ENCODE measurements at regions not wholly inside any gene's neighbourhood (a gene's known extent, or its start where the extent isn't known, plus 50 kb on each side); places are given as distances from the start of the nearest gene placed in this dataset.

DNA sequence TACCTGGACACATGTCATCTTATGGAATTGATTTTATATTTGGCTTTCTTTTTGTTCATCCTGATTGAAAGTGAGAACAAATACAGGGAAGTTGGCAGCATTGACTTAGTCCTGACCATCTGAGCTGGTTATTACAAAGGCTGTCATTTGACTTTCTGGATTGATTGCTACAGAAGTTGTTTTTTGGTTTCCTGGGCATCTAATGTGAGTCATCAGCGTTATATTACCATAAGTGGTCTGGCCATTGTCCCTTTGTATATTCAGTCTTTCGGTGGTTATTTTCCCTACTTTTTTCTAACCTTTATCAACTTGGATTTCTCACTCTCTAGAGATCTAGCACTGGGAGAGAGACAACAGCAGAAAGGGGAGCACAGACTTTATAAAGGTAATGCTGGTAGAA is 1646.5 kb downstream of the MRPL39 start:
- no peaks in the 10 kb centered on the region; the same call in 1 of the 3 replicates for H3K36me3 Mint-ChIP-seq (ENCODE audit: low read depth)
- no peak for ATAC-seq

More for the DNA sequence above, 1646.5 kb downstream of the MRPL39 start:
- Histone ChIP-seq H2AFZ (no peak overlapping the region), H3K27ac (ENCODE audit: low read depth) (no peak overlapping the region), H3K4me3 (no peak overlapping the region), H3K79me2 (replicated peaks; ENCODE audit: insufficient read depth) (no peaks in the 10 kb centered on the region), H3K27me3 (ENCODE audit: insufficient read depth) (no peaks in the 10 kb centered on the region), H4K20me1 (replicated peaks; ENCODE audit: insufficient read depth) (no peaks in the 10 kb centered on the region), H3K9me2 (ENCODE audit: insufficient read depth) (no peaks in the 10 kb centered on the region), H3K36me3 (ENCODE audit: insufficient read depth) (no peaks in the 10 kb centered on the region), H3K4me2 (no peak overlapping the region), H3K4me1 (ENCODE audit: insufficient read depth) (no peaks in the 10 kb centered on the region), H3F3A (replicated peaks; ENCODE audit: low read depth) (no peaks in the 10 kb centered on the region)
- no peak overlapping the region for H3K4me3 Mint-ChIP-seq
- peaks cover 77% of the 10 kb centered on the region for H3K9me3 Mint-ChIP-seq
- H3K27me3 Mint-ChIP-seq (ENCODE audit: insufficient read depth, low read depth, poor library complexity): peaks cover 3% of the 10 kb centered on the region
- TF ChIP-seq, protein P1, sequence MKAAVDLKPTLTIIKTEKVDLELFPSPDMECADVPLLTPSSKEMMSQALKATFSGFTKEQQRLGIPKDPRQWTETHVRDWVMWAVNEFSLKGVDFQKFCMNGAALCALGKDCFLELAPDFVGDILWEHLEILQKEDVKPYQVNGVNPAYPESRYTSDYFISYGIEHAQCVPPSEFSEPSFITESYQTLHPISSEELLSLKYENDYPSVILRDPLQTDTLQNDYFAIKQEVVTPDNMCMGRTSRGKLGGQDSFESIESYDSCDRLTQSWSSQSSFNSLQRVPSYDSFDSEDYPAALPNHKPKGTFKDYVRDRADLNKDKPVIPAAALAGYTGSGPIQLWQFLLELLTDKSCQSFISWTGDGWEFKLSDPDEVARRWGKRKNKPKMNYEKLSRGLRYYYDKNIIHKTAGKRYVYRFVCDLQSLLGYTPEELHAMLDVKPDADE (IDR thresholded peaks at IDR 0.05): no peak
- TF ChIP-seq NANOG (IDR thresholded peaks at IDR 0.05; ENCODE audit: borderline replicate concordance) (no peak), STAT1 (IDR thresholded peaks at IDR 0.05; ENCODE audit: unreplicated experiment) (no peak), EZH2phosphoT487 (IDR thresholded peaks at IDR 0.05; ENCODE audit: unreplicated experiment) (no peak), EZH2 (IDR thresholded peaks at IDR 0.05; ENCODE audit: low read depth, unreplicated experiment) (no peak), POLR2AphosphoS5 (IDR thresholded peaks at IDR 0.05; ENCODE audit: low read depth) (no peak), ZNF331 (CRISPR knock-in tag; IDR thresholded peaks at IDR 0.05; ENCODE audit: low read depth) (no peak), JUNB (IDR thresholded peaks at IDR 0.05; ENCODE audit: unreplicated experiment) (no peak), ZNF114 (CRISPR knock-in tag; IDR thresholded peaks at IDR 0.05) (no peak)
- TF ChIP-seq, protein P2, sequence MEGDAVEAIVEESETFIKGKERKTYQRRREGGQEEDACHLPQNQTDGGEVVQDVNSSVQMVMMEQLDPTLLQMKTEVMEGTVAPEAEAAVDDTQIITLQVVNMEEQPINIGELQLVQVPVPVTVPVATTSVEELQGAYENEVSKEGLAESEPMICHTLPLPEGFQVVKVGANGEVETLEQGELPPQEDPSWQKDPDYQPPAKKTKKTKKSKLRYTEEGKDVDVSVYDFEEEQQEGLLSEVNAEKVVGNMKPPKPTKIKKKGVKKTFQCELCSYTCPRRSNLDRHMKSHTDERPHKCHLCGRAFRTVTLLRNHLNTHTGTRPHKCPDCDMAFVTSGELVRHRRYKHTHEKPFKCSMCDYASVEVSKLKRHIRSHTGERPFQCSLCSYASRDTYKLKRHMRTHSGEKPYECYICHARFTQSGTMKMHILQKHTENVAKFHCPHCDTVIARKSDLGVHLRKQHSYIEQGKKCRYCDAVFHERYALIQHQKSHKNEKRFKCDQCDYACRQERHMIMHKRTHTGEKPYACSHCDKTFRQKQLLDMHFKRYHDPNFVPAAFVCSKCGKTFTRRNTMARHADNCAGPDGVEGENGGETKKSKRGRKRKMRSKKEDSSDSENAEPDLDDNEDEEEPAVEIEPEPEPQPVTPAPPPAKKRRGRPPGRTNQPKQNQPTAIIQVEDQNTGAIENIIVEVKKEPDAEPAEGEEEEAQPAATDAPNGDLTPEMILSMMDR (conservative IDR thresholded peaks at IDR 0.05; ENCODE audit: low read depth in 2 of 2): no peak
- TF ChIP-seq, protein P3, sequence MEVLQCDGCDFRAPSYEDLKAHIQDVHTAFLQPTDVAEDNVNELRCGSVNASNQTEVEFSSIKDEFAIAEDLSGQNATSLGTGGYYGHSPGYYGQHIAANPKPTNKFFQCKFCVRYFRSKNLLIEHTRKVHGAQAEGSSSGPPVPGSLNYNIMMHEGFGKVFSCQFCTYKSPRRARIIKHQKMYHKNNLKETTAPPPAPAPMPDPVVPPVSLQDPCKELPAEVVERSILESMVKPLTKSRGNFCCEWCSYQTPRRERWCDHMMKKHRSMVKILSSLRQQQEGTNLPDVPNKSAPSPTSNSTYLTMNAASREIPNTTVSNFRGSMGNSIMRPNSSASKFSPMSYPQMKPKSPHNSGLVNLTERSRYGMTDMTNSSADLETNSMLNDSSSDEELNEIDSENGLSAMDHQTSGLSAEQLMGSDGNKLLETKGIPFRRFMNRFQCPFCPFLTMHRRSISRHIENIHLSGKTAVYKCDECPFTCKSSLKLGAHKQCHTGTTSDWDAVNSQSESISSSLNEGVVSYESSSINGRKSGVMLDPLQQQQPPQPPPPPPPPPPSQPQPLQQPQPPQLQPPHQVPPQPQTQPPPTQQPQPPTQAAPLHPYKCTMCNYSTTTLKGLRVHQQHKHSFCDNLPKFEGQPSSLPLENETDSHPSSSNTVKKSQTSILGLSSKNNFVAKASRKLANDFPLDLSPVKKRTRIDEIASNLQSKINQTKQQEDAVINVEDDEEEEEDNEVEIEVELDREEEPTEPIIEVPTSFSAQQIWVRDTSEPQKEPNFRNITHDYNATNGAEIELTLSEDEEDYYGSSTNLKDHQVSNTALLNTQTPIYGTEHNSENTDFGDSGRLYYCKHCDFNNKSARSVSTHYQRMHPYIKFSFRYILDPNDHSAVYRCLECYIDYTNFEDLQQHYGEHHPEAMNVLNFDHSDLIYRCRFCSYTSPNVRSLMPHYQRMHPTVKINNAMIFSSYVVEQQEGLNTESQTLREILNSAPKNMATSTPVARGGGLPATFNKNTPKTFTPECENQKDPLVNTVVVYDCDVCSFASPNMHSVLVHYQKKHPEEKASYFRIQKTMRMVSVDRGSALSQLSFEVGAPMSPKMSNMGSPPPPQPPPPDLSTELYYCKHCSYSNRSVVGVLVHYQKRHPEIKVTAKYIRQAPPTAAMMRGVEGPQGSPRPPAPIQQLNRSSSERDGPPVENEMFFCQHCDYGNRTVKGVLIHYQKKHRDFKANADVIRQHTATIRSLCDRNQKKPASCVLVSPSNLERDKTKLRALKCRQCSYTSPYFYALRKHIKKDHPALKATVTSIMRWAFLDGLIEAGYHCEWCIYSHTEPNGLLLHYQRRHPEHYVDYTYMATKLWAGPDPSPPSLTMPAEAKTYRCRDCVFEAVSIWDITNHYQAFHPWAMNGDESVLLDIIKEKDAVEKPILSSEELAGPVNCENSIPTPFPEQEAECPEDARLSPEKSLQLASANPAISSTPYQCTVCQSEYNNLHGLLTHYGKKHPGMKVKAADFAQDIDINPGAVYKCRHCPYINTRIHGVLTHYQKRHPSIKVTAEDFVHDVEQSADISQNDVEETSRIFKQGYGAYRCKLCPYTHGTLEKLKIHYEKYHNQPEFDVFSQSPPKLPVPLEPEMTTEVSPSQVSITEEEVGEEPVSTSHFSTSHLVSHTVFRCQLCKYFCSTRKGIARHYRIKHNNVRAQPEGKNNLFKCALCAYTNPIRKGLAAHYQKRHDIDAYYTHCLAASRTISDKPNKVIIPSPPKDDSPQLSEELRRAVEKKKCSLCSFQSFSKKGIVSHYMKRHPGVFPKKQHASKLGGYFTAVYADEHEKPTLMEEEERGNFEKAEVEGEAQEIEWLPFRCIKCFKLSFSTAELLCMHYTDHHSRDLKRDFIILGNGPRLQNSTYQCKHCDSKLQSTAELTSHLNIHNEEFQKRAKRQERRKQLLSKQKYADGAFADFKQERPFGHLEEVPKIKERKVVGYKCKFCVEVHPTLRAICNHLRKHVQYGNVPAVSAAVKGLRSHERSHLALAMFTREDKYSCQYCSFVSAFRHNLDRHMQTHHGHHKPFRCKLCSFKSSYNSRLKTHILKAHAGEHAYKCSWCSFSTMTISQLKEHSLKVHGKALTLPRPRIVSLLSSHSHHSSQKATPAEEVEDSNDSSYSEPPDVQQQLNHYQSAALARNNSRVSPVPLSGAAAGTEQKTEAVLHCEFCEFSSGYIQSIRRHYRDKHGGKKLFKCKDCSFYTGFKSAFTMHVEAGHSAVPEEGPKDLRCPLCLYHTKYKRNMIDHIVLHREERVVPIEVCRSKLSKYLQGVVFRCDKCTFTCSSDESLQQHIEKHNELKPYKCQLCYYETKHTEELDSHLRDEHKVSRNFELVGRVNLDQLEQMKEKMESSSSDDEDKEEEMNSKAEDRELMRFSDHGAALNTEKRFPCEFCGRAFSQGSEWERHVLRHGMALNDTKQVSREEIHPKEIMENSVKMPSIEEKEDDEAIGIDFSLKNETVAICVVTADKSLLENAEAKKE (CRISPR knock-in tag; IDR thresholded peaks at IDR 0.05): no peak
- TF ChIP-seq, protein P4, sequence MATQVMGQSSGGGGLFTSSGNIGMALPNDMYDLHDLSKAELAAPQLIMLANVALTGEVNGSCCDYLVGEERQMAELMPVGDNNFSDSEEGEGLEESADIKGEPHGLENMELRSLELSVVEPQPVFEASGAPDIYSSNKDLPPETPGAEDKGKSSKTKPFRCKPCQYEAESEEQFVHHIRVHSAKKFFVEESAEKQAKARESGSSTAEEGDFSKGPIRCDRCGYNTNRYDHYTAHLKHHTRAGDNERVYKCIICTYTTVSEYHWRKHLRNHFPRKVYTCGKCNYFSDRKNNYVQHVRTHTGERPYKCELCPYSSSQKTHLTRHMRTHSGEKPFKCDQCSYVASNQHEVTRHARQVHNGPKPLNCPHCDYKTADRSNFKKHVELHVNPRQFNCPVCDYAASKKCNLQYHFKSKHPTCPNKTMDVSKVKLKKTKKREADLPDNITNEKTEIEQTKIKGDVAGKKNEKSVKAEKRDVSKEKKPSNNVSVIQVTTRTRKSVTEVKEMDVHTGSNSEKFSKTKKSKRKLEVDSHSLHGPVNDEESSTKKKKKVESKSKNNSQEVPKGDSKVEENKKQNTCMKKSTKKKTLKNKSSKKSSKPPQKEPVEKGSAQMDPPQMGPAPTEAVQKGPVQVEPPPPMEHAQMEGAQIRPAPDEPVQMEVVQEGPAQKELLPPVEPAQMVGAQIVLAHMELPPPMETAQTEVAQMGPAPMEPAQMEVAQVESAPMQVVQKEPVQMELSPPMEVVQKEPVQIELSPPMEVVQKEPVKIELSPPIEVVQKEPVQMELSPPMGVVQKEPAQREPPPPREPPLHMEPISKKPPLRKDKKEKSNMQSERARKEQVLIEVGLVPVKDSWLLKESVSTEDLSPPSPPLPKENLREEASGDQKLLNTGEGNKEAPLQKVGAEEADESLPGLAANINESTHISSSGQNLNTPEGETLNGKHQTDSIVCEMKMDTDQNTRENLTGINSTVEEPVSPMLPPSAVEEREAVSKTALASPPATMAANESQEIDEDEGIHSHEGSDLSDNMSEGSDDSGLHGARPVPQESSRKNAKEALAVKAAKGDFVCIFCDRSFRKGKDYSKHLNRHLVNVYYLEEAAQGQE (IDR thresholded peaks at IDR 0.05; ENCODE audit: unreplicated experiment): no peak
- no peaks in the 10 kb centered on the region for H3K4me1 Mint-ChIP-seq
- no peak for DNase-seq (ENCODE audit: low spot score)
- H3K27ac Mint-ChIP-seq: no peak overlapping the region

All from GM23338 (cell line).